ENCODE measurements at regions not wholly inside any gene's neighbourhood (a gene's known extent, or its start where the extent isn't known, plus 50 kb on each side); places are given as distances from the start of the nearest gene placed in this dataset.

- DNase-seq (ENCODE audit: insufficient read length, low spot score) (no peak), FAIRE-seq (no peak)
- no peak for TF ChIP-seq POLR2A (IDR thresholded peaks at IDR 0.05; ENCODE audit: low read depth, low read length)
- TF ChIP-seq POU2F2 (IDR thresholded peaks at IDR 0.05; ENCODE audit: low read depth, low read length): no peak
- no peak for TF ChIP-seq PAX5 (IDR thresholded peaks at IDR 0.05; ENCODE audit: insufficient read depth, low read length, severe bottlenecking)
- no peak for TF ChIP-seq SPI1 (IDR thresholded peaks at IDR 0.05; ENCODE audit: low read depth, low read length)
- no peak for TF ChIP-seq TAF1 (IDR thresholded peaks at IDR 0.05; ENCODE audit: low read depth, low read length)
- TF ChIP-seq POLR2AphosphoS5 (IDR thresholded peaks at IDR 0.05; ENCODE audit: low read depth, low read length): no peak
Observed at GRCh38 chr4:23629421-23629820, 260.4 kb downstream of the PPARGC1A start.

GRCh38 chr4:23614284-23614892 lies 275.5 kb downstream of the PPARGC1A start:
- TF ChIP-seq PAX5 (IDR thresholded peaks at IDR 0.05; ENCODE audit: insufficient read depth, low read length, severe bottlenecking) (no peak), POLR2A (IDR thresholded peaks at IDR 0.05; ENCODE audit: low read depth, low read length) (no peak), TAF1 (IDR thresholded peaks at IDR 0.05; ENCODE audit: low read depth, low read length) (no peak), SPI1 (IDR thresholded peaks at IDR 0.05; ENCODE audit: low read depth, low read length) (no peak), POLR2AphosphoS5 (IDR thresholded peaks at IDR 0.05; ENCODE audit: low read depth, low read length) (no peak), POU2F2 (IDR thresholded peaks at IDR 0.05; ENCODE audit: low read depth, low read length) (no peak)
- DNase-seq (ENCODE audit: insufficient read length, low spot score): peak; percentile 2
- FAIRE-seq: no peak

GRCh38 chr4:23613782-23614181 lies 276.1 kb downstream of the PPARGC1A start:
- DNase-seq (ENCODE audit: insufficient read length, low spot score) (no peak), FAIRE-seq (no peak)
- TF ChIP-seq SPI1 (IDR thresholded peaks at IDR 0.05; ENCODE audit: low read depth, low read length): no peak
- no peak for TF ChIP-seq PAX5 (IDR thresholded peaks at IDR 0.05; ENCODE audit: insufficient read depth, low read length, severe bottlenecking)
- no peak for TF ChIP-seq POU2F2 (IDR thresholded peaks at IDR 0.05; ENCODE audit: low read depth, low read length)
- TF ChIP-seq TAF1 (IDR thresholded peaks at IDR 0.05; ENCODE audit: low read depth, low read length): no peak
- TF ChIP-seq POLR2A (IDR thresholded peaks at IDR 0.05; ENCODE audit: low read depth, low read length): no peak
- no peak for TF ChIP-seq POLR2AphosphoS5 (IDR thresholded peaks at IDR 0.05; ENCODE audit: low read depth, low read length)

- TF ChIP-seq SPI1 (IDR thresholded peaks at IDR 0.05; ENCODE audit: low read depth, low read length): no peak
- no peak for TF ChIP-seq POLR2AphosphoS5 (IDR thresholded peaks at IDR 0.05; ENCODE audit: low read depth, low read length)
- no peak for TF ChIP-seq PAX5 (IDR thresholded peaks at IDR 0.05; ENCODE audit: insufficient read depth, low read length, severe bottlenecking)
- FAIRE-seq: no peak
- DNase-seq (ENCODE audit: insufficient read length, low spot score): no peak
Observed at GRCh38 chr4:23602720-23603119, 287.1 kb downstream of the PPARGC1A start.

GRCh38 chr4:23594125-23594524 lies 295.7 kb downstream of the PPARGC1A start:
- TF ChIP-seq TAF1 (IDR thresholded peaks at IDR 0.05; ENCODE audit: low read depth, low read length) (no peak), POU2F2 (IDR thresholded peaks at IDR 0.05; ENCODE audit: low read depth, low read length) (no peak), POLR2AphosphoS5 (IDR thresholded peaks at IDR 0.05; ENCODE audit: low read depth, low read length) (no peak), POLR2A (IDR thresholded peaks at IDR 0.05; ENCODE audit: low read depth, low read length) (no peak), SPI1 (IDR thresholded peaks at IDR 0.05; ENCODE audit: low read depth, low read length) (no peak), PAX5 (IDR thresholded peaks at IDR 0.05; ENCODE audit: insufficient read depth, low read length, severe bottlenecking) (no peak)
- FAIRE-seq: no peak

GRCh38 chr4:23590431-23590830 lies 299.4 kb downstream of the PPARGC1A start:
- DNase-seq (ENCODE audit: insufficient read length, low spot score): no peak
- no peak for FAIRE-seq
- no peak for TF ChIP-seq PAX5 (IDR thresholded peaks at IDR 0.05; ENCODE audit: insufficient read depth, low read length, severe bottlenecking)
- no peak for TF ChIP-seq POLR2AphosphoS5 (IDR thresholded peaks at IDR 0.05; ENCODE audit: low read depth, low read length)
- no peak for TF ChIP-seq POLR2A (IDR thresholded peaks at IDR 0.05; ENCODE audit: low read depth, low read length)
- no peak for TF ChIP-seq POU2F2 (IDR thresholded peaks at IDR 0.05; ENCODE audit: low read depth, low read length)

More at GRCh38 chr4:23594125-23594524, 295.7 kb downstream of the PPARGC1A start:
- DNase-seq (ENCODE audit: insufficient read length, low spot score): no peak

- DNase-seq (ENCODE audit: insufficient read length, low spot score): no peak
- FAIRE-seq: no peak
- TF ChIP-seq PAX5 (IDR thresholded peaks at IDR 0.05; ENCODE audit: insufficient read depth, low read length, severe bottlenecking): no peak
- TF ChIP-seq SPI1 (IDR thresholded peaks at IDR 0.05; ENCODE audit: low read depth, low read length): no peak
Observed at GRCh38 chr4:23584024-23584423, 305.8 kb downstream of the PPARGC1A start.

- DNase-seq (ENCODE audit: insufficient read length, low spot score): no peak
- TF ChIP-seq PAX5 (IDR thresholded peaks at IDR 0.05; ENCODE audit: insufficient read depth, low read length, severe bottlenecking) (no peak), POU2F2 (IDR thresholded peaks at IDR 0.05; ENCODE audit: low read depth, low read length) (no peak), POLR2A (IDR thresholded peaks at IDR 0.05; ENCODE audit: low read depth, low read length) (no peak), POLR2AphosphoS5 (IDR thresholded peaks at IDR 0.05; ENCODE audit: low read depth, low read length) (no peak), SPI1 (IDR thresholded peaks at IDR 0.05; ENCODE audit: low read depth, low read length) (no peak), TAF1 (IDR thresholded peaks at IDR 0.05; ENCODE audit: low read depth, low read length) (no peak)
- no peak for FAIRE-seq
Observed at GRCh38 chr4:23582671-23583070, 307.2 kb downstream of the PPARGC1A start.

- FAIRE-seq (no peak), DNase-seq (ENCODE audit: insufficient read length, low spot score) (no peak)
Observed at GRCh38 chr4:23579166-23579565, 310.7 kb downstream of the PPARGC1A start.

GRCh38 chr4:23577398-23577797 lies 312.4 kb downstream of the PPARGC1A start:
- TF ChIP-seq PAX5 (IDR thresholded peaks at IDR 0.05; ENCODE audit: insufficient read depth, low read length, severe bottlenecking) (no peak), POLR2A (IDR thresholded peaks at IDR 0.05; ENCODE audit: low read depth, low read length) (no peak), POLR2AphosphoS5 (IDR thresholded peaks at IDR 0.05; ENCODE audit: low read depth, low read length) (no peak), TAF1 (IDR thresholded peaks at IDR 0.05; ENCODE audit: low read depth, low read length) (no peak), POU2F2 (IDR thresholded peaks at IDR 0.05; ENCODE audit: low read depth, low read length) (no peak), SPI1 (IDR thresholded peaks at IDR 0.05; ENCODE audit: low read depth, low read length) (no peak)
- no peak for FAIRE-seq
- no peak for DNase-seq (ENCODE audit: insufficient read length, low spot score)

More at GRCh38 chr4:23579166-23579565, 310.7 kb downstream of the PPARGC1A start:
- TF ChIP-seq POU2F2 (IDR thresholded peaks at IDR 0.05; ENCODE audit: low read depth, low read length) (no peak), POLR2AphosphoS5 (IDR thresholded peaks at IDR 0.05; ENCODE audit: low read depth, low read length) (no peak), SPI1 (IDR thresholded peaks at IDR 0.05; ENCODE audit: low read depth, low read length) (no peak), POLR2A (IDR thresholded peaks at IDR 0.05; ENCODE audit: low read depth, low read length) (no peak), TAF1 (IDR thresholded peaks at IDR 0.05; ENCODE audit: low read depth, low read length) (no peak), PAX5 (IDR thresholded peaks at IDR 0.05; ENCODE audit: insufficient read depth, low read length, severe bottlenecking) (no peak)

Data from GM12891 (cell line).